ENCODE measurements at regions not wholly inside any gene's neighbourhood (a gene's known extent, or its start where the extent isn't known, plus 50 kb on each side); places are given as distances from the start of the nearest gene placed in this dataset.

GRCh38 chrX:131853440-131853839 lies 169.7 kb upstream of the STK26 start:
- Mint-ChIP-seq H3K4me3 (no peak overlapping the region), H3K27me3 (no peaks in the 10 kb centered on the region), H3K27ac (no peak overlapping the region), H3K9me3 (no peaks in the 10 kb centered on the region), H3K4me1 (ENCODE audit: low read depth) (no peaks in the 10 kb centered on the region), H3K36me3 (ENCODE audit: low read depth) (no peaks in the 10 kb centered on the region)
- Histone ChIP-seq H3K27me3 (ENCODE audit: control insufficient read depth in 1 of 2, insufficient read depth in 2 of 2, low read length in 2 of 2) (no peaks in the 10 kb centered on the region), H3K9me3 (ENCODE audit: control insufficient read depth in 1 of 2, insufficient read depth in 1 of 2, low read length in 2 of 2) (no peaks in the 10 kb centered on the region), H3K4me1 (ENCODE audit: insufficient read depth, low read length) (no peaks in the 10 kb centered on the region), H3K27ac (ENCODE audit: low read depth in 1 of 2, low read length in 2 of 2) (no peak overlapping the region), H3K36me3 (ENCODE audit: insufficient read depth, low read length) (no peaks in the 10 kb centered on the region), H3K4me3 (ENCODE audit: low read length) (no peak overlapping the region)
- CTCF ChIA-PET, result interaction anchor here (1.6 kb wide), 1 partner anchor 28 kb away, joined by 3 read pairs; no protein-coding TSS in a partner anchor
- POLR2A ChIA-PET, result no interaction called here
- no peak for ATAC-seq (ENCODE audit: poor library complexity)
- intact Hi-C loops (cut with DNase I, micrococcal nuclease), result loop anchor here in 1 of 2 experiments (5.0 to 10.0 kb wide), 2 partner anchors 611 to 764 kb away; no protein-coding TSS in a partner anchor
- DNase-seq, result no peak
- no peak for TF ChIP-seq CTCF (IDR thresholded peaks at IDR 0.05)

- Histone ChIP-seq H3K4me3 (ENCODE audit: low read length) (no peak overlapping the region), H3K4me1 (ENCODE audit: insufficient read depth, low read length) (no peaks in the 10 kb centered on the region), H3K36me3 (ENCODE audit: insufficient read depth, low read length) (no peaks in the 10 kb centered on the region), H3K27me3 (ENCODE audit: control insufficient read depth in 1 of 2, insufficient read depth in 2 of 2, low read length in 2 of 2) (no peaks in the 10 kb centered on the region), H3K27ac (ENCODE audit: low read depth in 1 of 2, low read length in 2 of 2) (no peak overlapping the region), H3K9me3 (ENCODE audit: control insufficient read depth in 1 of 2, insufficient read depth in 1 of 2, low read length in 2 of 2) (no peaks in the 10 kb centered on the region)
- Mint-ChIP-seq H3K9me3 (no peaks in the 10 kb centered on the region), H3K4me1 (ENCODE audit: low read depth) (no peaks in the 10 kb centered on the region), H3K27me3 (no peaks in the 10 kb centered on the region), H3K27ac (no peak overlapping the region), H3K36me3 (ENCODE audit: low read depth) (no peaks in the 10 kb centered on the region), H3K4me3 (no peak overlapping the region)
- DNase-seq (peak in 3 of 14 experiments; percentile 28 to 47 (median 44)), ATAC-seq (ENCODE audit: poor library complexity) (no peak)
- TF ChIP-seq CTCF (IDR thresholded peaks at IDR 0.05), result peak; percentile 55
- ChIA-PET POLR2A (interaction anchor here (0.6 to 0.9 kb wide), 3 partner anchors 145 to 478 kb away, joined by 3 to 6 read pairs (median 3); partner anchors contain the start of gene STK26), CTCF (interaction anchor here (1.3 to 1.6 kb wide), 2 partner anchors 27 to 365 kb away, joined by 3 to 6 read pairs; partner anchors contain the start of gene RAP2C)
- intact Hi-C loops (cut with DNase I, micrococcal nuclease), result loop anchor here (1.0 to 10.0 kb wide), 4 partner anchors 217 to 763 kb away; partner anchors contain the start of gene RAP2C (in 1 of the 2)
These were observed 168.5 kb upstream of the STK26 start for GRCh38 chrX:131854581-131854980.

- no peaks in the 10 kb centered on the region for H3K36me3 Mint-ChIP-seq (ENCODE audit: low read depth)
- ChIA-PET CTCF (no interaction called here), POLR2A (no interaction called here)
- no peak for TF ChIP-seq CTCF (IDR thresholded peaks at IDR 0.05)
- Histone ChIP-seq H3K27me3 (ENCODE audit: control insufficient read depth in 1 of 2, insufficient read depth in 2 of 2, low read length in 2 of 2) (no peaks in the 10 kb centered on the region), H3K4me3 (ENCODE audit: low read length) (no peak overlapping the region), H3K4me1 (ENCODE audit: insufficient read depth, low read length) (no peaks in the 10 kb centered on the region), H3K27ac (ENCODE audit: low read depth in 1 of 2, low read length in 2 of 2) (no peak overlapping the region), H3K36me3 (ENCODE audit: insufficient read depth, low read length) (no peaks in the 10 kb centered on the region), H3K9me3 (ENCODE audit: control insufficient read depth in 1 of 2, insufficient read depth in 1 of 2, low read length in 2 of 2) (no peaks in the 10 kb centered on the region)
- H3K27me3 Mint-ChIP-seq, result no peaks in the 10 kb centered on the region
- no peak for DNase-seq
- no peak overlapping the region for H3K4me3 Mint-ChIP-seq
- ATAC-seq (ENCODE audit: poor library complexity), result no peak
- no peak overlapping the region for H3K27ac Mint-ChIP-seq
- H3K9me3 Mint-ChIP-seq, result no peaks in the 10 kb centered on the region
- H3K4me1 Mint-ChIP-seq (ENCODE audit: low read depth), result no peaks in the 10 kb centered on the region
- intact Hi-C loops (cut with DNase I, micrococcal nuclease), result no loop called here
These were observed 161.9 kb upstream of the STK26 start for GRCh38 chrX:131861088-131861787.

Measured in CD4-positive, alpha-beta T cell (primary cell).